ENCODE measurements at regions not wholly inside any gene's neighbourhood (a gene's known extent, or its start where the extent isn't known, plus 50 kb on each side); places are given as distances from the start of the nearest gene placed in this dataset.

- DNase-seq (ENCODE audit: extremely low spot score) = no peak
- CTCF ChIA-PET = interaction anchor here (0.9 to 1.6 kb wide), 2 partner anchors 14 to 24 kb away, joined by 3 to 5 read pairs; no protein-coding TSS in a partner anchor
- POLR2A ChIA-PET = no interaction called here
- TF ChIP-seq, protein P1, sequence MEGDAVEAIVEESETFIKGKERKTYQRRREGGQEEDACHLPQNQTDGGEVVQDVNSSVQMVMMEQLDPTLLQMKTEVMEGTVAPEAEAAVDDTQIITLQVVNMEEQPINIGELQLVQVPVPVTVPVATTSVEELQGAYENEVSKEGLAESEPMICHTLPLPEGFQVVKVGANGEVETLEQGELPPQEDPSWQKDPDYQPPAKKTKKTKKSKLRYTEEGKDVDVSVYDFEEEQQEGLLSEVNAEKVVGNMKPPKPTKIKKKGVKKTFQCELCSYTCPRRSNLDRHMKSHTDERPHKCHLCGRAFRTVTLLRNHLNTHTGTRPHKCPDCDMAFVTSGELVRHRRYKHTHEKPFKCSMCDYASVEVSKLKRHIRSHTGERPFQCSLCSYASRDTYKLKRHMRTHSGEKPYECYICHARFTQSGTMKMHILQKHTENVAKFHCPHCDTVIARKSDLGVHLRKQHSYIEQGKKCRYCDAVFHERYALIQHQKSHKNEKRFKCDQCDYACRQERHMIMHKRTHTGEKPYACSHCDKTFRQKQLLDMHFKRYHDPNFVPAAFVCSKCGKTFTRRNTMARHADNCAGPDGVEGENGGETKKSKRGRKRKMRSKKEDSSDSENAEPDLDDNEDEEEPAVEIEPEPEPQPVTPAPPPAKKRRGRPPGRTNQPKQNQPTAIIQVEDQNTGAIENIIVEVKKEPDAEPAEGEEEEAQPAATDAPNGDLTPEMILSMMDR (IDR thresholded peaks at IDR 0.05; ENCODE audit: control extremely low read depth, extremely low read depth, low read depth, missing control alignments) = no peak
Observed at GRCh38 chr16:51761001-51761400, 609.9 kb upstream of the SALL1 start.

DNA sequence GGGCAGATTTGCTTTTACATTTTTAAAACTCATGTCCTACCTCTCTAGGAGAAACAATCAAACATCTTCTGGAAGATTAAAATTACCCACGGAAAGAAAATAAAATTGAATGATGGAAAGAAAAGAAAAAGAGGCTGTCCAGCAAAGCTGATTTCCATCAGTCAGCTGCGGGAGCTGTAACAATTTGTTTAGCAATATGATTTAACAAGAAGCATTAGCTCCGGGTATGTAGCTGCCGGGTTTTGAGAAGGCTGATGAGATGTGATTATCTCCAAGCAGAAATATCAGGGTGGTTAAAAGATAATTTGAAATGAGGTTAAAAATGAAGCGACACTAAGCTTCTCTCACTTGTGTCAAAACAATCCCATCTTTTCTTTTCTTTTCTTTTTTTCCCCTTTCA, 608.9 kb upstream of the SALL1 start:
- POLR2A ChIA-PET = no interaction called here
- CTCF ChIA-PET = interaction anchor here (0.9 to 1.6 kb wide), 2 partner anchors 13 to 25 kb away, joined by 3 to 5 read pairs; no protein-coding TSS in a partner anchor
- DNase-seq (ENCODE audit: extremely low spot score) = no peak
- TF ChIP-seq, protein P1 (IDR thresholded peaks at IDR 0.05; ENCODE audit: control extremely low read depth, extremely low read depth, low read depth, missing control alignments) = no peak

DNA sequence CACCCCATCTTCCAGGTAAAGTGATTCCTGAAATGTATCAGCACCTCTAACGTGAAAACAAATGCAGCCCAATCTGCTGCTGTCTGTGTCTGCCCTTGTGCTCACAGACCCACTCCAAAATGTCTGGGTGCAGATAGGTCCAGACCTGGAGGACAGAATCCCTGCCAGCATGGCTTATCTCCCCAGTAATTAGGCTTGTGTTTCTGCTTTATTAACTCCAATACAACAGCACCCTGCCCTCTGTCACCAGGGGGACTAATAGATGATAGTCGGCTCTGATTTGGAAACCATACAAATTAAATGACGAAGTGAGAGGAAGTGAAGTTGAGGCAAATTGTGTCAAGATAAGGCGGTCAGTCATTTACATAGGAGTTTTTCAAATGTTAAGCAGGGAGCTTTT, 608.3 kb upstream of the SALL1 start:
- TF ChIP-seq, protein P1 (IDR thresholded peaks at IDR 0.05; ENCODE audit: control extremely low read depth, extremely low read depth, low read depth, missing control alignments) = no peak
- ChIA-PET CTCF (interaction anchor here (1.6 kb wide), 1 partner anchor 25 kb away, joined by 5 read pairs; no protein-coding TSS in a partner anchor), POLR2A (no interaction called here)
- DNase-seq (ENCODE audit: extremely low spot score) = no peak

GRCh38 chr16:51757921-51758479, 606.9 kb upstream of the SALL1 start:
- ChIA-PET CTCF (no interaction called here), POLR2A (no interaction called here)
- no peak for DNase-seq (ENCODE audit: extremely low spot score)
- TF ChIP-seq, protein P1 (IDR thresholded peaks at IDR 0.05; ENCODE audit: control extremely low read depth, extremely low read depth, low read depth, missing control alignments) = no peak

GRCh38 chr16:51757505-51757904, 606.4 kb upstream of the SALL1 start:
- ChIA-PET CTCF (interaction anchor here (1.1 kb wide), 1 partner anchor 16 kb away, joined by 3 read pairs; no protein-coding TSS in a partner anchor), POLR2A (no interaction called here)
- no peak for DNase-seq (ENCODE audit: extremely low spot score)
- TF ChIP-seq, protein P1 (IDR thresholded peaks at IDR 0.05; ENCODE audit: control extremely low read depth, extremely low read depth, low read depth, missing control alignments) = no peak

GRCh38 chr16:51757124-51757470, 606.0 kb upstream of the SALL1 start:
- ChIA-PET CTCF (interaction anchor here (1.1 kb wide), 1 partner anchor 17 kb away, joined by 3 read pairs; no protein-coding TSS in a partner anchor), POLR2A (no interaction called here)
- no peak for DNase-seq (ENCODE audit: extremely low spot score)
- TF ChIP-seq, protein P1 (IDR thresholded peaks at IDR 0.05; ENCODE audit: control extremely low read depth, extremely low read depth, low read depth, missing control alignments) = no peak

All from GM10248 (cell line).